ENCODE measurements at regions not wholly inside any gene's neighbourhood (a gene's known extent, or its start where the extent isn't known, plus 50 kb on each side); places are given as distances from the start of the nearest gene placed in this dataset.

GRCh38 chr5:164608507-164608906 lies 1103.1 kb downstream of the MAT2B start:
- DNase-seq (ENCODE audit: low spot score) = no peak

- no peak for DNase-seq (ENCODE audit: low spot score)
Observed at GRCh38 chr5:164610374-164610773, 1105.0 kb downstream of the MAT2B start.

DNA sequence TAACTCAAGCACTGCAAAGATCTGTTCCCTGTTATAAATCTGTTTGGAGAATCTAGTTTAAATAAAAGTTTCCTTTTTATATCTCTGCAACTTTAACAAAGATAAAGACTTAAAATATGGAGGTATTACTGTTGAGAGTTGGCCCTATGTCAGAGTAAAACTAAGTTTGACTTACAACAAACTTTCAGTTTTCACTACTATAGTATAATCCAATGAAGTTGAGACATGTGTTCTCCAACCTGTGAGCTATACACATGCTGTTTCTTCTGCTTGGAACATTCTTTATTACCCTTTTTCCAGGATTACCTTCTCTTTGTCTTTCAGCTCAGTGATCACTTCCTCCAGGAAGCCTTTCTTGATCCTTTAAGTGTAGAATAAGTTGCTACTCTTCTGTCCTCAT lies 1109.3 kb downstream of the MAT2B start:
- no peak for DNase-seq (ENCODE audit: low spot score)

- DNase-seq (ENCODE audit: low spot score) = no peak
Observed at GRCh38 chr5:164617290-164617689, 1111.9 kb downstream of the MAT2B start.

GRCh38 chr5:164627021-164627420 lies 1121.6 kb downstream of the MAT2B start:
- DNase-seq (ENCODE audit: low spot score) = no peak

GRCh38 chr5:164636456-164636855 lies 1131.0 kb downstream of the MAT2B start:
- DNase-seq (ENCODE audit: low spot score) = no peak

DNA sequence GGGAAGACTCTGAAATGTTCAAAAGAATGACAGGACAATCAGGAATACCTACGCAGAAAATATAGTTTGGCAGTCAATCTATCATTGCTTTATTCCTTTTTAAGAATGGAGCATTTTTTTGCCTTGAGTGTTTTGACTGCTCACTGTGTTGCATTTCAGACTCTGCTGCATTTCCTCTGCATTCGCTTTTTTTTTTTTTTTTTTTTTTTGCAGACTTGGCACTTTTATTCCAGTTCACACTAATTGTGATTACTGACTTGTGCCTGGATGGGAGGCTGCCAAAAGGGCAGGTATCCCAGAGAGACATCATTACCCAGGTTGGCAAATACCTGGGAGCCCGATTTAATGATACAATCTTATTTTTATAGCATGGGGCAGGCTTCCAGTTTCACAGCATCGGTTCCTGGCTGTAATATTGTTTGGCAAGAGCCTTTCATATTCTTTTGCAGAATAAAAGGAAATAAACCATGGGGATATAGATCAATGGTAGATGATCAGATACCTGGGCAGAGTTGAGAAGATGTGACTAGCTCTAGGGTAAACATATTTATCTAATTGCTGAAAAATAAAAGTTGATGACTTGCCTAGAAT lies 1132.6 kb downstream of the MAT2B start:
- no peak for DNase-seq (ENCODE audit: low spot score)

DNA sequence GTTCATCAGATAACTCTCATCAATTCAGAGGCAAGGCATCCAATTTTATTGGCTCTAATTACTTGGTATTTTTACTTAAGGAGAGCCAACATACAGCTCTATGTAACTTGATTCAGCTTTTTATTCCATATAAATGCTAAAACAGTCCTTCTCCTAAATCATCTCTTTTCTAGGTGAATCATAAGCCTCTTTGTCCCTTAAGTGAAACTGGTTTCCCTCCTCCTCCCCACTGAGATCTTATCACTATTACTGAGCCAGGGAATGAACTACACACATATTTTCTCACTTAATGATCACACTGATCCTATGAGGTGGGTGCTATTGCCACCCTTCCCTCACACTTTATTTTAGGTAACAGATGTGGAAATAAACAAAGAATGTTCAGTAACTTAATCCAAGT lies 1143.8 kb downstream of the MAT2B start:
- no peak for DNase-seq (ENCODE audit: low spot score)

DNA sequence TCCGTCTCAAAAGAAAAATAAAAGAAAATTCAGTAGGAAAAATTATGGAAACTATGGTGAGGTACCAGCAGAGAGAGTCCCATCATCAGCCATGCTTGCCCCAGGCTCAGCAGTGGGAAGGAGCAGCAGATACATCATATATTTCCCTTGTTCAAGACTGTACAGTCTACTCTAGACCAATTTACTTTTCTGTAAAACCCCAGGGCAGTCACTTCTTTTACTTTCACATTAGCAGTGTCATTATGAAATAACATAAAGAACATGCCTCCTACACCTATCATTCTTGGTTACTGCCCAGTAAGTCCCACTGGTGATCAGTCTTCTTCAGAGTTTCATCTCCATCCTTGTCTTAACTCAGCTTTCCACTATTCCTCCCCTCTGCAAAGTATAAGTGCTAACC lies 1145.0 kb downstream of the MAT2B start:
- no peak for DNase-seq (ENCODE audit: low spot score)

- no peak for DNase-seq (ENCODE audit: low spot score)
Observed at GRCh38 chr5:164651546-164652275, 1146.3 kb downstream of the MAT2B start.

DNA sequence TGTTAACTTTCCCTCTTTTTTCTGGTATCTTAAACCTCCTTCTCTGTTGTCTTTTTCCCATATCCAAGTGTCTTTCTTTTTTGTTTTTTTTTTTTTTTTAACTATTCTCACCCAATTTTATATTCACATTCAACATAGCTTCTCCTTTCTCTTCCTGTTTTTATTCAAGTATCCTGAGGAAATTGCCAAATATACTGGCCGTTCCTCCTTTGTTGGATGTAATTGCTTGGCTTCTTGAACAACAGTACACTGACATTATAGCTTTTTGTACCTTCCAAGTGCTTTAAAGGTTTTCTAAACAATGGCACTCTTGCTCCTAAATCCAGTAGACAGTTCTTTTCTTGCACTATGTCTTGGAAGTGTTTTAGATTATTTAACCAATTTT lies 1146.8 kb downstream of the MAT2B start:
- no peak for DNase-seq (ENCODE audit: low spot score)

DNA sequence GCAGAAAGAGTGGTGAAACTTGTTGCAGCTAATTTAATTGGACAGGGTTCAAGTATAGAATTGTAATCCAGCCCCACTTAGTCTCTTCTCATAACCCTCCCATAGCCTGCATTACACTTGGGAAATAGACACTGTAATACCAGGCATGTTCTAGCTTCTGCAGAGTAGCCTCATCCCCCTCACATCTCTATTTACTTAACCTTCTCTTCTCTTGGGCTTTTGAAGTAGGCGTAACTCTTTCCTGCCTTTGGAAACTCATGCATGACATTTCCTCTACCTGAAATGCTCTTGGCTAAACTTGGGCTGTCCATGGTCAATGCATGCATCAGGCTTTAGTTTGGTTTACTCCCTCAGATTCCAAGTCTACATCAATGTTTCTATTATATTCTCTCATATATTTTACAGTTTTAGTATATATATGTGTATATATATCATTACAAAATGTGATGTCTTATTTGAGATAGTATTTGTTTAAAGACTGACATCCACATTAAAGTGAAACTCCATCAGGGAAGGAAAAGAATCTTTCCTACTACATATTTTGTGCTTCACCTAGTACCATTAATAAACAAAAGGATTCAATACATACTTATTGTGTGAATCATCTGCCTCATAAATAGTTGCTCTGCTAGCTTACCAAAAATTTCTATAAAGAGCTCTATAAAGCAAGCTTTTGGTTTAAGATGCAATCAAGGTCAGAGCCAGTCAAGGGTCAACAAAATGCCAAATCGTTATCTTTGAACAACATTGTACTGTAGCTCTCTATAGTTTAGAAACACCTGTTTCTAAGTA lies 1158.0 kb downstream of the MAT2B start:
- no peak for DNase-seq (ENCODE audit: low spot score)

DNA sequence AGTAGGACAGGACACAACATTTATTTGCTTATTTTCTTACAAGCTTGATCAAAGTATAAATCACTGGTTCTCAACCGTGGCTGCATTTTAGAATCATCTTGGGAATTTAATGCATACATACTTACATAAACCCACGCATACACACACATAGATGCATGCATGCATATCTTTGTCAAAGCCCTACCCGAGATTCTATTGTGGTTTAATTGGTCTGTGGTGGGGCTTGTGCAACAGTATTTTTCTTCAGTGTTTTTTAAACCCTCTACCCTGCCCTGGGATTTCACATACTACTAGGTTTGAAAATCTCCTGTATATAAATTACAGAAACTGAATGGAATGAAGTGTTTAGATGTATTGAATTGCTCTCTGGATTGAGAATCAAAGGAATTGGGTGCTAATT lies 1166.2 kb downstream of the MAT2B start:
- DNase-seq (ENCODE audit: low spot score) = no peak

DNA sequence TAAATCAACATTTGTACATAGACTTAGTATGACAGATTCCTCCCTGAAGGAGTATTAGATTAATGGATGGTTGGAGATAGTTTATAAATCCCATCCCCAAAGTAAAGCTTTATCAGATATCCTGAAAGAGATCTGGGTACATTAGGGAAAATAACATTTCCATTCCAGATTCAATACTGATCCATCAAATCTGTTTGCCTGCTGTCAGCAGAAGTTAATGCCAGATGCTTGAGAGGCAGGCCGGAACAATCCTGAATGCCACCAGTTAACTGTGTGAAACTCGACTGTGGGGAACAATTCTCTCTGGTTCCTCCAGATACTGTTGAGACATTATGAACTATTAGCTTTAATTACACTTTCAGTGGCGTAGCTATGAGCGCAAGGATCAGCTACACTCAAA lies 1166.8 kb downstream of the MAT2B start:
- DNase-seq (ENCODE audit: low spot score) = no peak

DNA sequence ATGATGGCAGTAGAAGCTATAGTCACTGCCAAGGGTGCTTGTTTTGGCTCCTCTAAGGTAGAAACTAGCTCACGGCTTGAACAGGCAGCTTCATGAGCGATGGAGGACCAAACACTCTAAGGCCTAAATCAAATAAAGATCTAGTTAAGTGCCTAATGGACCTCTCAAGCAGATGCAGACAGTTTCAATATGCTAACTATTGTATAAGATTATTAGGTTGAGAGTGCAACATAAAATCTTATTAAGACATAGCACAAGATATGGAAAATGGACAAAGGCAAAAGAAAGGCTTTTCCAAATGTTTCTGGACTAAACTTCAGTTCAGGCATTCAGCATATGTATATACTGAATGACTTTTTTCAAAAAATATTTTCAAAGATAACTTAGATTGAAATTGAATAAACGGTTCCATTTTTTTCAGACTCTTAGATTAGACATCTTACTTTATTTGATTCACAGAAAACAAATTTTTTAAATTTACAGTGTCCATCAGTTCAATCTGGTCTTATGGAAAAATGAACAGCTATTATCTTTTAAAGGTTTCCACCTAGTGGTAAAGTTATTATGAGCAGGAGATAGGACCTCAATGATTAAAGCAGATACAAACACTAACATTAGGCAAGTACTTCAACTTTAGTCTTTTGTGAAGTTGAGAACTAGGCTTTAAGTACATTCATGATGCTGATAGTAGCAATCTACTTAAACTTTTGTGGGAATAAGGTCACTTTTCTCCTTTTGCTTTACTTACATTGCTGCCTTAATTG lies 1167.7 kb downstream of the MAT2B start:
- DNase-seq (ENCODE audit: low spot score) = no peak

GRCh38 chr5:164679461-164679860 lies 1174.0 kb downstream of the MAT2B start:
- no peak for DNase-seq (ENCODE audit: low spot score)

DNA sequence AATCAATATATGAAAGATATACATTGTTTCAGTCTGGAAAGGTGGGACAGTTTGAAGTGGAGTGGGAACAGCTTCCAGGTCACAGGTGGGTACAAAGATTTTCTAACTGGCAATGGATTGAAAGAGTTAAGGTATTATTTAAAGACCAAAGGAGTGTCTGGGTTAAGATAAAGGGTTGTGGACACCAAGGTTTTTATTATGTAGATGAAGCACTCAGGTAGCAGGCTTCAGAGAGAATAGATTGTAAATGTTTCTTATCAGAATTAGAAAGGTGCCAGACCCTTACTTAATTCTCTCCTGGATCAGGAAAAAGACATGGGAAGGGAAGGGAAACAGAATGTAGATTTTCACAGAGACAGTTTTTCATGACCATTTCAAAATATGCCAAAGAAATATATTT lies 1174.8 kb downstream of the MAT2B start:
- no peak for DNase-seq (ENCODE audit: low spot score)

DNA sequence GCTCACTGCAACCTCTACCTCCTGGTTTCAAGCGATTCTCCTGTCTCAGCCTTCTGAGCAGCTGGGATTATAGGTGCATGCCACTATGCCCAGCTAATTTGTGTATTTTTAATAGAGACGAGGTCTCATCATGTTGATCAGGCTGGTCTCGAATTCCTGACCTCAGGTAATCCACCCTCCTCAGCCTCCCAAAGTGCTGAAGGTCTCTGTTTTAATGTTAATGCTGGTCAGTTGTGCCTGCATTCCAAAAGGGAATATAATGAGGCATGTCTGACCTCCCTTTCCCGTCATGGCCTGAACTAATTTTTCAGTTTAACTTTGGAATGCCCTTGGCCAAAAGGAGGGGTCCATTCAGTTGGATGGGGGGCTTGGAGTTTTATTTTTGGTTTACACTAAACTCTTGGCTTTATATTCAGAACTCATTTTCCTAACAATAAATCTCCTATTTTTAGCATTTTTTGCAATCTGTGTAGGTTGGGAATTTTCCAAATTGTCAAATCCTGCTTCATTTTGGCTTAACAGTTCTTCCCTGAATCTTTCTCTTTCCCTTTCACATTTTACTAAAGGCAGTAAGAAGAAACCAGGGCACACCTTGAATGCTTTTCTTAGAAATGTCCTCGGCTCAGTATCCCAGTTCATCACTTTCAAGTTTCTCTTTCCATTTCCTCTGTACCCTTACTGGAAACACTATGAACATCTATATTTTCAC lies 1175.5 kb downstream of the MAT2B start:
- no peak for DNase-seq (ENCODE audit: low spot score)

- DNase-seq (ENCODE audit: low spot score) = no peak
Observed at GRCh38 chr5:164687391-164687790, 1182.0 kb downstream of the MAT2B start.

- no peak for DNase-seq (ENCODE audit: low spot score)
Observed at GRCh38 chr5:164688437-164688836, 1183.0 kb downstream of the MAT2B start.

DNA sequence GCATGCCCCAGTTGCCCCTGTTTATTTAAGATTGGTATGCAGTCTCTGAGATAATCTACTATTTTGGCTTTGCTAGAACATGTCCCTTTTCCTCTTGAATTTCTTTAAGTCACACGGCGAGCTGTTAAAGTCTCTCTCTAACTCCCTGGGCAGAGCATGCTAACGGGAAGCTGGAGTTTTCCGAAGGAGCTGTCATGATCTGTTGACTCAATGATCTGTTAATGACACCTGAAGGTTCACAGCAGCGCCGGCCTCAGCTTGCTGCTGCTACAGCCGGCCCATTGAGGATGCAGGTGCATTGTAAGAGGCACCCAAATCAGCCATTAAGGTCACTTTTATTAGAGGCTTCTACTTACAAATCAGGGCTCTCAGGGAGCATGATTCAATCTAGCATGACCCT lies 1203.4 kb downstream of the MAT2B start:
- no peak for DNase-seq (ENCODE audit: low spot score)

- DNase-seq (ENCODE audit: low spot score) = no peak
Observed at GRCh38 chr5:164713682-164714081, 1208.3 kb downstream of the MAT2B start.

Measured in HuH-7.5 (cell line).